A673 (cell line): ENCODE measurements at regions not wholly inside any gene's neighbourhood (a gene's known extent, or its start where the extent isn't known, plus 50 kb on each side); places are given as distances from the start of the nearest gene placed in this dataset.

Source experiments
- BruUV-seq: library from RNA; stranded (reverse); fragments of 400-500 nt; replicated peaks from 2 replicates; lab custom pipeline; 2021; lab: Mats Ljungman, UMichigan
- CTCF ChIA-PET: fragments of 300-600 bp; sonication (Branson Sonifier 250); formaldehyde crosslinking; loops from one replicate; lab custom pipeline; 2022; ENCODE audit warnings: antibody characterized with exemption; lab: Charles Lee
- POLR2A ChIA-PET: fragments of 300-600 bp; sonication (Branson Sonifier 250); formaldehyde crosslinking; loops from one replicate; lab custom pipeline; 2022; ENCODE audit warnings: antibody characterized with exemption; ENCODE audit not compliant: low non-redundant PET; lab: Charles Lee
- DNase-seq: peaks from one replicate; pipeline ENCODE4 v3.0.0-alpha.2; 2015; ENCODE audit warnings: low spot score
- H3K27ac ChIP-seq: fragments of 200-600 bp; sonication (generic); 2 replicates; pipeline ENCODE4 v1.5.1; 2016; ENCODE audit warnings: mixed run types, low read depth, mild to moderate bottlenecking, mixed read lengths, antibody characterized with exemption, low read length; ENCODE audit not compliant: poor library complexity, severe bottlenecking
- H3K27me3 ChIP-seq: fragments of 200-600 bp; sonication (generic); replicated peaks from 2 replicates; pipeline ENCODE4 v1.6.1; 2017; ENCODE audit warnings: mixed run types, low read depth, mild to moderate bottlenecking, mixed read lengths, antibody characterized with exemption, low read length; ENCODE audit not compliant: insufficient read depth, poor library complexity
- H3K36me3 ChIP-seq: fragments of 200-600 bp; sonication (generic); 2 replicates; pipeline ENCODE4 v1.6.1; 2016; ENCODE audit warnings: mixed run types, mild to moderate bottlenecking, mixed read lengths, antibody characterized with exemption, low read length; ENCODE audit not compliant: insufficient read depth, poor library complexity, severe bottlenecking
- H3K4me1 ChIP-seq: fragments of 200-600 bp; sonication (generic); 2 replicates; pipeline ENCODE4 v1.6.1; 2017; ENCODE audit warnings: mixed run types, mild to moderate bottlenecking, mixed read lengths, antibody characterized with exemption, low read length; ENCODE audit not compliant: insufficient read depth, poor library complexity, severe bottlenecking
- H3K4me3 ChIP-seq: fragments of 200-600 bp; sonication (generic); 2 replicates; pipeline ENCODE4 v1.5.1; 2016; ENCODE audit warnings: low read depth, mixed run types, mild to moderate bottlenecking, mixed read lengths, low read length; ENCODE audit not compliant: poor library complexity, severe bottlenecking
- H3K9me3 ChIP-seq: fragments of 200-600 bp; sonication (generic); 2 replicates; pipeline ENCODE4 v1.6.1; 2016; ENCODE audit warnings: mixed run types, low read depth, mild to moderate bottlenecking, mixed read lengths, antibody characterized with exemption, low read length; ENCODE audit not compliant: poor library complexity, severe bottlenecking
- EZH2 ChIP-seq: fragments of 200-600 bp; sonication (generic); IDR thresholded peaks from 2 replicates; pipeline ENCODE4 v1.6.1; 2017; ENCODE audit warnings: borderline replicate concordance, low read depth, mild to moderate bottlenecking, mixed read lengths, antibody characterized with exemption, low read length; ENCODE audit not compliant: poor library complexity, severe bottlenecking
- intact Hi-C: fragments of 100-400 bp; cut with micrococcal nuclease; formaldehyde crosslinking; loops from one replicate; pipeline ENCODE4 v1.10.0; 2022; ENCODE audit not compliant: unreplicated experiment
- TF ChIP-seq, protein P1 (sequence below): fragments of 300-800, 200-600 bp; sonication (generic); conservative IDR thresholded peaks from 2 replicates; pipeline ENCODE4 v1.5.1; 2017; ENCODE audit warnings: low read depth, mild to moderate bottlenecking, antibody characterized with exemption, low read length, moderate library complexity, mixed read lengths

DNA sequence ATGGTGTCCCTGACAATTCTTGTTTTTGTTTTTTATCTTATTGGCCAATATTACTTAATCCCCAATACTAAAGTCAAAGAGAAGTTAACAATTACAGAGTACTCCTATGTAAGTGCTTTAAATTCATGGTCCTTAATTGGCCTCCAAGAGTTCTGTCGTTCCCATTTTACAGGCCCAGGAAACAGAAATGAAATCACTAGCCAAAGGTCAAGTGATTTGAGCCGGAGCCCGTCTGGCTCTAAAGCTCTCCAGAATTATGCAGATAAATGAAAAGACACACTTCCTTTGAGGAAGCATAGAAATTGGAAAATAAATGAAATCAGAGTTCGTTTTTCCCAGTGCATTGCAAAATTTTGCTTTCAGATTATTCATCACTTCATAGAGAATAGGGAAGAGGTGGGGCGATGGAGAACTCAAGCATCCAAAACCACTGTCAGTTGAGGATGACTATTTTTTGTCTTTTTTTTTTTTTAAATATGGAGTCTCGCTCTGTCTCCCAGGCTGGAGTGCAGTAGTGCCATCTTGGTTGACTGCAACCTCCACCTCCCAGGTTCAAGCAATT, 78.5 kb downstream of the MAP1LC3B2 start:
- BruUV-seq: no TSS peak
- CTCF ChIA-PET: interaction anchor here (0.7 kb wide), 1 partner anchor 715 kb away, joined by 7 read pairs; no protein-coding TSS in a partner anchor

GRCh38 chr12:116636608-116637519, 77.7 kb downstream of the MAP1LC3B2 start:
- H3K27me3 ChIP-seq: no peaks in the 10 kb centered on the region
- no peak overlapping the region for H3K4me3 ChIP-seq
- no peak overlapping the region for H3K27ac ChIP-seq
- no peaks in the 10 kb centered on the region for H3K9me3 ChIP-seq
- intact Hi-C loops: no loop called here
- BruUV-seq: no TSS peak
- POLR2A ChIA-PET: no interaction called here
- DNase-seq: no peak
- CTCF ChIA-PET: interaction anchor here (0.7 kb wide), 1 partner anchor 714 kb away, joined by 7 read pairs; no protein-coding TSS in a partner anchor
- TF ChIP-seq, protein P1, sequence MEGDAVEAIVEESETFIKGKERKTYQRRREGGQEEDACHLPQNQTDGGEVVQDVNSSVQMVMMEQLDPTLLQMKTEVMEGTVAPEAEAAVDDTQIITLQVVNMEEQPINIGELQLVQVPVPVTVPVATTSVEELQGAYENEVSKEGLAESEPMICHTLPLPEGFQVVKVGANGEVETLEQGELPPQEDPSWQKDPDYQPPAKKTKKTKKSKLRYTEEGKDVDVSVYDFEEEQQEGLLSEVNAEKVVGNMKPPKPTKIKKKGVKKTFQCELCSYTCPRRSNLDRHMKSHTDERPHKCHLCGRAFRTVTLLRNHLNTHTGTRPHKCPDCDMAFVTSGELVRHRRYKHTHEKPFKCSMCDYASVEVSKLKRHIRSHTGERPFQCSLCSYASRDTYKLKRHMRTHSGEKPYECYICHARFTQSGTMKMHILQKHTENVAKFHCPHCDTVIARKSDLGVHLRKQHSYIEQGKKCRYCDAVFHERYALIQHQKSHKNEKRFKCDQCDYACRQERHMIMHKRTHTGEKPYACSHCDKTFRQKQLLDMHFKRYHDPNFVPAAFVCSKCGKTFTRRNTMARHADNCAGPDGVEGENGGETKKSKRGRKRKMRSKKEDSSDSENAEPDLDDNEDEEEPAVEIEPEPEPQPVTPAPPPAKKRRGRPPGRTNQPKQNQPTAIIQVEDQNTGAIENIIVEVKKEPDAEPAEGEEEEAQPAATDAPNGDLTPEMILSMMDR: no peak
- no peak for TF ChIP-seq EZH2
- no peaks in the 10 kb centered on the region for H3K36me3 ChIP-seq
- H3K4me1 ChIP-seq: no peaks in the 10 kb centered on the region

More for the DNA sequence above, 78.5 kb downstream of the MAP1LC3B2 start:
- H3K4me1 ChIP-seq: no peaks in the 10 kb centered on the region
- TF ChIP-seq, protein P1: no peak
- TF ChIP-seq EZH2: no peak
- H3K27me3 ChIP-seq: no peaks in the 10 kb centered on the region
- intact Hi-C loops: no loop called here
- H3K36me3 ChIP-seq: no peaks in the 10 kb centered on the region
- no peak overlapping the region for H3K27ac ChIP-seq
- POLR2A ChIA-PET: no interaction called here
- DNase-seq: no peak
- H3K9me3 ChIP-seq: no peaks in the 10 kb centered on the region
- H3K4me3 ChIP-seq: no peak overlapping the region

GRCh38 chr12:116635487-116635886, 76.3 kb downstream of the MAP1LC3B2 start:
- intact Hi-C loops: no loop called here
- BruUV-seq: no TSS peak
- Histone ChIP-seq H3K36me3 (no peaks in the 10 kb centered on the region), H3K9me3 (no peaks in the 10 kb centered on the region), H3K27ac (no peak overlapping the region), H3K4me3 (no peak overlapping the region), H3K4me1 (no peaks in the 10 kb centered on the region), H3K27me3 (no peaks in the 10 kb centered on the region)
- ChIA-PET CTCF (no interaction called here), POLR2A (no interaction called here)
- DNase-seq: no peak
- TF ChIP-seq, protein P1: no peak
- TF ChIP-seq EZH2: no peak
